DND-41 (cell line): ENCODE measurements at regions not wholly inside any gene's neighbourhood (a gene's known extent, or its start where the extent isn't known, plus 50 kb on each side); places are given as distances from the start of the nearest gene placed in this dataset.

Experiments
- ATAC-seq: fragments of 200-7000 bp; cut with Tn5 transposase; 3 replicates; pipeline ENCODE4 v1.9.1; 2021; ENCODE audit warnings: low read depth; ENCODE audit not compliant: insufficient read depth
- DNase-seq: peaks from one replicate; pipeline ENCODE4 v3.0.0-alpha.2; 2020
- H2AFZ ChIP-seq: 2 replicates; pipeline ENCODE4 v1.6.0; 2012; ENCODE audit warnings: low read depth, low read length
- H3K27ac ChIP-seq: 2 replicates; pipeline ENCODE4 v1.5.1; 2012; ENCODE audit warnings: low read length, inconsistent platforms
- H3K27me3 ChIP-seq: fragments of 200-600 bp; sonication (generic); 2 replicates; pipeline ENCODE4 v1.6.0; 2012; ENCODE audit warnings: low read length, mild to moderate bottlenecking, inconsistent platforms; ENCODE audit not compliant: insufficient read depth, poor library complexity
- H3K36me3 ChIP-seq: 2 replicates; pipeline ENCODE4 v1.5.1; 2012; ENCODE audit warnings: low read length, inconsistent platforms; ENCODE audit not compliant: insufficient read depth
- H3K4me1 ChIP-seq: 2 replicates; pipeline ENCODE4 v1.5.1; 2012; ENCODE audit warnings: mild to moderate bottlenecking, low read length; ENCODE audit not compliant: insufficient read depth
- H3K4me2 ChIP-seq: 2 replicates; pipeline ENCODE4 v1.6.0; 2012; ENCODE audit warnings: mild to moderate bottlenecking, moderate library complexity, low read length, inconsistent platforms; ENCODE audit not compliant: insufficient read depth
- H3K4me3 ChIP-seq, 2 experiments: fragments of 200-600 bp in 1 of 2; shearing (Covaris generic) in 1 of 2; 2 replicates each; pipeline ENCODE4 v1.5.1; 2012 to 2016; ENCODE audit warnings: inconsistent platforms in 2 of 2, low read length in 2 of 2, mild to moderate bottlenecking in 2 of 2, low read depth in 1 of 2, moderate library complexity in 1 of 2
- H3K79me2 ChIP-seq: 2 replicates; pipeline ENCODE4 v1.6.0; 2012; ENCODE audit warnings: low read length, inconsistent platforms; ENCODE audit not compliant: insufficient read depth
- H3K9ac ChIP-seq: 2 replicates; pipeline ENCODE4 v1.6.0; 2012; ENCODE audit warnings: low read depth, mild to moderate bottlenecking, inconsistent platforms, low read length, moderate library complexity
- H3K9me3 ChIP-seq: 2 replicates; pipeline ENCODE4 v1.5.1; 2012; ENCODE audit warnings: low read length, moderate library complexity, mild to moderate bottlenecking, inconsistent platforms; ENCODE audit not compliant: insufficient read depth, severe bottlenecking
- H4K20me1 ChIP-seq: 2 replicates; pipeline ENCODE4 v1.6.0; 2012; ENCODE audit warnings: low read length; ENCODE audit not compliant: insufficient read depth
- CTCF ChIP-seq: IDR thresholded peaks from 2 replicates; pipeline ENCODE4 v1.5.1; 2012; ENCODE audit warnings: borderline replicate concordance, low read length, moderate library complexity, mild to moderate bottlenecking; ENCODE audit not compliant: poor library complexity, severe bottlenecking; ENCODE audit errors: extremely low read depth
- EZH2 ChIP-seq: IDR thresholded peaks from 3 replicates; pipeline ENCODE4 v1.6.1; 2012; ENCODE audit warnings: borderline replicate concordance, low read depth, mild to moderate bottlenecking, moderate library complexity, low read length, inconsistent platforms; ENCODE audit not compliant: severe bottlenecking

- Histone ChIP-seq H3K79me2 (no peaks in the 10 kb centered on the region), H3K4me3 (no peak overlapping the region), H3K4me1 (no peaks in the 10 kb centered on the region), H3K9ac (no peak overlapping the region), H2AFZ (no peak overlapping the region), H4K20me1 (no peaks in the 10 kb centered on the region), H3K9me3 (no peaks in the 10 kb centered on the region), H3K27me3 (no peaks in the 10 kb centered on the region), H3K27ac (no peak overlapping the region), H3K36me3 (no peaks in the 10 kb centered on the region), H3K4me2 (no peak overlapping the region)
- DNase-seq (no peak), ATAC-seq (no peak)
- TF ChIP-seq CTCF, result no peak
- no peak for TF ChIP-seq EZH2
Measured at GRCh38 chr12:111214401-111214800, 154.5 kb downstream of the PHETA1 start.

GRCh38 chr12:111213561-111213960, 155.3 kb downstream of the PHETA1 start:
- no peaks in the 10 kb centered on the region for H3K36me3 ChIP-seq
- no peaks in the 10 kb centered on the region for H4K20me1 ChIP-seq
- H3K79me2 ChIP-seq, result no peaks in the 10 kb centered on the region
- H3K9ac ChIP-seq, result no peak overlapping the region
- H3K4me1 ChIP-seq, result no peaks in the 10 kb centered on the region
- H3K9me3 ChIP-seq, result no peaks in the 10 kb centered on the region
- no peak for ATAC-seq
- no peak overlapping the region for H3K27ac ChIP-seq
- DNase-seq, result no peak
- no peak overlapping the region for H3K4me2 ChIP-seq
- TF ChIP-seq CTCF, result no peak
- no peak for TF ChIP-seq EZH2
- no peaks in the 10 kb centered on the region for H3K27me3 ChIP-seq
- no peak overlapping the region for H2AFZ ChIP-seq
- no peak overlapping the region for H3K4me3 ChIP-seq

GRCh38 chr12:111212814-111213456, 156.0 kb downstream of the PHETA1 start:
- no peaks in the 10 kb centered on the region for H4K20me1 ChIP-seq
- H3K9me3 ChIP-seq, result no peaks in the 10 kb centered on the region
- H2AFZ ChIP-seq, result no peak overlapping the region
- no peaks in the 10 kb centered on the region for H3K4me1 ChIP-seq
- no peaks in the 10 kb centered on the region for H3K36me3 ChIP-seq
- DNase-seq, result no peak
- H3K27me3 ChIP-seq, result no peaks in the 10 kb centered on the region
- TF ChIP-seq CTCF (no peak), EZH2 (no peak)
- no peak overlapping the region for H3K9ac ChIP-seq
- no peak overlapping the region for H3K27ac ChIP-seq
- H3K79me2 ChIP-seq, result no peaks in the 10 kb centered on the region
- H3K4me3 ChIP-seq, result no peak overlapping the region
- no peak for ATAC-seq
- H3K4me2 ChIP-seq, result no peak overlapping the region
